Sigmoid colon (tissue), 6 donors: ENCODE measurements at regions not wholly inside any gene's neighbourhood (a gene's known extent, or its start where the extent isn't known, plus 50 kb on each side); places are given as distances from the start of the nearest gene placed in this dataset.

Source experiments
- DNase-seq: peaks from one replicate; pipeline ENCODE4 v3.0.0-alpha.2; 2019
- H3K27ac ChIP-seq, 4 donors: fragments of 200-600 bp; sonication (generic); one replicate each; pipeline ENCODE4 v1.5.1; 2016 to 2019; ENCODE audit warnings: mild to moderate bottlenecking in 1 of 4
- H3K27me3 ChIP-seq, 3 donors: fragments of 200-600 bp; sonication (generic); one replicate each; pipeline ENCODE4 v1.5.1; 2019; ENCODE audit warnings: mild to moderate bottlenecking in 1 of 3
- H3K36me3 ChIP-seq, 4 donors: fragments of 200-600 bp; sonication (generic); one replicate each; pipeline ENCODE4 v1.5.1; 2016 to 2019
- H3K4me1 ChIP-seq, 4 donors: fragments of 200-600 bp; sonication (generic); one replicate each; pipeline ENCODE4 v1.5.1; 2017 to 2019
- H3K4me3 ChIP-seq, 4 donors: fragments of 200-600 bp; sonication (generic); one replicate each; pipeline ENCODE4 v1.5.1; 2017 to 2019; ENCODE audit warnings: mild to moderate bottlenecking in 2 of 4, moderate library complexity in 1 of 4
- H3K9me3 ChIP-seq, 4 donors: fragments of 200-600 bp in 3 of 4; sonication (generic) in 3 of 4; one replicate each; pipeline versions ENCODE4 v1.5.1 to v1.6.1; 2013 to 2019
- EP300 ChIP-seq, 4 donors: sonication (generic); formaldehyde crosslinking; IDR thresholded peaks; one replicate each; pipeline ENCODE4 v1.6.1; 2017; ENCODE audit warnings: antibody characterized with exemption in 4 of 4
- POLR2A ChIP-seq, 2 donors: fragments of 450-650 bp; IDR thresholded peaks; one replicate each; pipeline ENCODE4 v1.6.1; 2016; ENCODE audit warnings: antibody characterized with exemption in 2 of 2, mild to moderate bottlenecking in 2 of 2, moderate library complexity in 2 of 2
- POLR2AphosphoS5 ChIP-seq, 4 donors: sonication (generic); formaldehyde crosslinking; IDR thresholded peaks; one replicate each; pipeline ENCODE4 v1.6.1; 2017; ENCODE audit warnings: antibody characterized with exemption in 4 of 4
- WGBS, 2 donors: extraction: QIAGEN DNeasy Blood & Tissue Kit; methylation state at CpG; one replicate each; pipeline ENCODE4 v1.1.7; 2013; 5-methylcytosine and 5-hydroxymethylcytosine counted together
- intact Hi-C: fragments of 100-400 bp; cut with DNase I; formaldehyde crosslinking; loops from one replicate; pipeline ENCODE4 v1.15.1; 2023
- TF ChIP-seq, protein P1 (sequence below), 4 experiments: fragments of 450-650 bp in 3 of 4; fragments of 200-600 bp in 1 of 4; IDR thresholded peaks; one replicate each; pipeline ENCODE4 v1.5.1; 2016 to 2019; ENCODE audit warnings: antibody characterized with exemption in 4 of 4, mild to moderate bottlenecking in 3 of 4, moderate library complexity in 2 of 4
- donor health status: healthy with polysubstance abuse.
- donor health status: healthy.

DNA sequence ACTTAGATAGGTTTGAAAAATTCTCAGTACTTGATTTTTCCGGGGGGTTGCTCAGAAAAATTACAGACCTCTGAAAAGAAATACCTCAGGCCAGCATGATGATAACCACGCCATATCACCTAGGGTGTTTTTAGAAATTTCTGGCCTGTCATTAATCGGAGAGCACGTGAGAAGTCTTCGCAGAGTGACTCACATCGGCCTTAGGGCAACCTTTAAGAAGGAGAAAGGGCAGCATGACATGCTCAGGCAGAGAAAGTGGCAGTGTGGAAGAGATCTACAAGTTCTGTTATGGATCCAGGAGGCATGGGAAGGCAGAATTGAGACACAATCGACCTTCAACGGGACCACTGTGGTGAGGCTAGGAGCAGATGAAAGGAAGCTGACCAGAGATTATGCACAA lies 506.3 kb downstream of the LMO4 start:
- Histone ChIP-seq H3K36me3 (no peaks in the 10 kb centered on the region), H3K27me3 (no peaks in the 10 kb centered on the region), H3K27ac (no peak overlapping the region), H3K4me3 (no peak overlapping the region), H3K9me3 (no peaks in the 10 kb centered on the region), H3K4me1 (no peaks in the 10 kb centered on the region)
- intact Hi-C loops, result no loop called here
- no peak for TF ChIP-seq EP300 (IDR thresholded peaks at IDR 0.05)
- no peak for TF ChIP-seq POLR2AphosphoS5 (IDR thresholded peaks at IDR 0.05)
- TF ChIP-seq, protein P1, sequence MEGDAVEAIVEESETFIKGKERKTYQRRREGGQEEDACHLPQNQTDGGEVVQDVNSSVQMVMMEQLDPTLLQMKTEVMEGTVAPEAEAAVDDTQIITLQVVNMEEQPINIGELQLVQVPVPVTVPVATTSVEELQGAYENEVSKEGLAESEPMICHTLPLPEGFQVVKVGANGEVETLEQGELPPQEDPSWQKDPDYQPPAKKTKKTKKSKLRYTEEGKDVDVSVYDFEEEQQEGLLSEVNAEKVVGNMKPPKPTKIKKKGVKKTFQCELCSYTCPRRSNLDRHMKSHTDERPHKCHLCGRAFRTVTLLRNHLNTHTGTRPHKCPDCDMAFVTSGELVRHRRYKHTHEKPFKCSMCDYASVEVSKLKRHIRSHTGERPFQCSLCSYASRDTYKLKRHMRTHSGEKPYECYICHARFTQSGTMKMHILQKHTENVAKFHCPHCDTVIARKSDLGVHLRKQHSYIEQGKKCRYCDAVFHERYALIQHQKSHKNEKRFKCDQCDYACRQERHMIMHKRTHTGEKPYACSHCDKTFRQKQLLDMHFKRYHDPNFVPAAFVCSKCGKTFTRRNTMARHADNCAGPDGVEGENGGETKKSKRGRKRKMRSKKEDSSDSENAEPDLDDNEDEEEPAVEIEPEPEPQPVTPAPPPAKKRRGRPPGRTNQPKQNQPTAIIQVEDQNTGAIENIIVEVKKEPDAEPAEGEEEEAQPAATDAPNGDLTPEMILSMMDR (IDR thresholded peaks at IDR 0.05), result no peak
- TF ChIP-seq POLR2A (IDR thresholded peaks at IDR 0.05), result no peak
- WGBS, 2 donors, result 95 to 96% methylated on average over 8 of the region's 8 CpGs
- no peak for DNase-seq

DNA sequence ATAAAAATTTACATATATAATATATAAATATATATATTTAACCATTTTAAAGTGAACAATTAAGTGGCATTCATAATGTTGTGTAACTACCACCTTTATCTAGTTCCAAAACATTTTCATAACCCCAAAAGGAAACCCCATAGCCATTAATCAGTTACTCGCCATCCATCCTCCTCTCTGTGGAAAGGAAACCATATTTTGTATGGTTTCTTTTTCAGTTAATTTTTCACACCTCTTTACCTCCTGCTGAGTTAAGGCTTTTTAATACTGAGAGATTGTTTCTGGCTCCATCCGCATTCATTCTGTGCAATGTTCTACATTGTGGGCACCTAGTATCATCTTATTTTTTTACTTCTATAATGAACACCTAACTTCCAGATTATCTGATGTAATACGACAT lies 512.1 kb downstream of the LMO4 start:
- 63 to 88% methylated on average over 3 of the region's 3 CpGs for WGBS, 2 donors
- Histone ChIP-seq H3K4me1 (no peaks in the 10 kb centered on the region), H3K9me3 (no peaks in the 10 kb centered on the region), H3K27ac (no peak overlapping the region), H3K27me3 (no peaks in the 10 kb centered on the region), H3K4me3 (no peak overlapping the region), H3K36me3 (no peaks in the 10 kb centered on the region)
- intact Hi-C loops, result no loop called here
- no peak for DNase-seq
- no peak for TF ChIP-seq POLR2AphosphoS5 (IDR thresholded peaks at IDR 0.05)
- TF ChIP-seq, protein P1 (IDR thresholded peaks at IDR 0.05), result no peak

DNA sequence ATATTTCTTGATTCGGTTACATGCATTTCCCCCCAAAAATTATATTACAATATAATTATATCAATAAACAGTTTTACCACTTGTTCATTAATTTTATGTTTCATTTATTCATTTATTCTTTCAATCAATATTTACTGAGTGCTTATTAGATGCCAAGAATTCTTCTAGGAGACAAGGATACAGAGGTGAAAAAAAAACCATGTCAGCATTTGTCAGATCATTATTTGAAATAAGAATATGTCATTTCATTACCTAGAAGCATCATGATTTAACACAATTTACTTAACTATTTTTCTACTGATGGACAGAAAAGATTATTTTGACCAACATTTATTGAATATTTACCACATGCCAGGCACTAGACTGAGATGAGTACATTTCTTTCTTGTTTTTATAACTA lies 512.7 kb downstream of the LMO4 start:
- Histone ChIP-seq H3K27me3 (no peaks in the 10 kb centered on the region), H3K36me3 (no peaks in the 10 kb centered on the region), H3K9me3 (no peaks in the 10 kb centered on the region), H3K4me1 (no peaks in the 10 kb centered on the region), H3K27ac (no peak overlapping the region), H3K4me3 (no peak overlapping the region)
- TF ChIP-seq, protein P1 (IDR thresholded peaks at IDR 0.05), result no peak
- no peak for TF ChIP-seq EP300 (IDR thresholded peaks at IDR 0.05)
- TF ChIP-seq POLR2A (IDR thresholded peaks at IDR 0.05), result no peak
- TF ChIP-seq POLR2AphosphoS5 (IDR thresholded peaks at IDR 0.05), result no peak
- intact Hi-C loops, result no loop called here
- WGBS, 2 donors, result 85 to 92% methylated on average over 1 of the region's 1 CpG
- no peak for DNase-seq

DNA sequence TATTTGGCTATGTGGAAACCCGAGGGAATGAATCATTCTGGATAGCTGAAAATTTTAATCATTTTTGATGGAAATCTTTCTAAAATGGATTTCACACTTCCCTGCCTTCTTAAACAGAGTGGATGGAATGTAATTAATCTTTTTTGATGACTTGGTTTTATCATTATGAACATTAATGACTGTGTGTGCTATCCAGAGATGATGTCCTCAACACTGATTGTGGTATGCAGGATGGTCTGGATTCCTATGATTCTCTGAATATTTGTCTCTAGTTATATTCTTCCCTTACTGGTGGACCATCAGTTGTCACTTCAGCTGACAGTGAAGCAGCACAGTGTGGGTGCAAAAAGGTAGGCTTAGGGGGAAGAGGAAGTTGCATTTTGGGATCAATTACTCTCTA lies 513.5 kb downstream of the LMO4 start:
- Histone ChIP-seq H3K4me3 (no peak overlapping the region), H3K27me3 (no peaks in the 10 kb centered on the region), H3K9me3 (no peaks in the 10 kb centered on the region), H3K36me3 (no peaks in the 10 kb centered on the region), H3K4me1 (no peaks in the 10 kb centered on the region), H3K27ac (no peak overlapping the region)
- no peak for DNase-seq
- 83 to 86% methylated on average over 1 of the region's 1 CpG for WGBS, 2 donors
- TF ChIP-seq POLR2A (IDR thresholded peaks at IDR 0.05) (no peak), POLR2AphosphoS5 (IDR thresholded peaks at IDR 0.05) (no peak), EP300 (IDR thresholded peaks at IDR 0.05) (no peak)
- TF ChIP-seq, protein P1 (IDR thresholded peaks at IDR 0.05), result no peak
- intact Hi-C loops, result no loop called here

DNA sequence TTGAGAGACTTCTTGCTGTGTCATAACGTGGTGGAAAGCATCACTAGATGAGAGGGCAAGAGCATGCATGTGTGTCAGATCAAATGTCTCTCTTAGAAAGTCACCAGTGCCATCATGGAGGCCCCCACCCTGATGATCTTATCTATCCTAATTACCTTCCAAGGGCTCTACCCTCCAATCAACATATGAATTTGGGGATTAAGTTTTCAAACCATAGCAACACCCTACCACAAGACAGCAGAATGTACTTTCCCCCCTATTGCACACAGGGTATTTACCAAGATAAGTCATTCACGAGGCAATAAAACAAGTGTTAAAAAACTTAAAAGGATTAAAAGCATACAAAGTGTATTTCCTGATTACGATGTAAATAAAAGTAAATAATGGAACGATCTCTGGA lies 515.6 kb downstream of the LMO4 start:
- TF ChIP-seq EP300 (IDR thresholded peaks at IDR 0.05) (no peak), POLR2A (IDR thresholded peaks at IDR 0.05) (no peak), POLR2AphosphoS5 (IDR thresholded peaks at IDR 0.05) (no peak)
- TF ChIP-seq, protein P1 (IDR thresholded peaks at IDR 0.05), result no peak
- intact Hi-C loops, result no loop called here
- no peak overlapping the region for H3K4me3 ChIP-seq
- no peak for DNase-seq
- H3K27me3 ChIP-seq, result no peaks in the 10 kb centered on the region
- WGBS, 2 donors, result 16 to 56% methylated on average over 4 of the region's 4 CpGs
- H3K4me1 ChIP-seq, result peaks cover 0 to 6% (median 0%) of the 10 kb centered on the region in 4 donors
- H3K36me3 ChIP-seq, result no peaks in the 10 kb centered on the region
- no peak overlapping the region for H3K27ac ChIP-seq
- no peaks in the 10 kb centered on the region for H3K9me3 ChIP-seq
